ENCODE measurements at regions not wholly inside any gene's neighbourhood (a gene's known extent, or its start where the extent isn't known, plus 50 kb on each side); places are given as distances from the start of the nearest gene placed in this dataset.
"Not testable (repeated sequence)": the region's sequence is repeated elsewhere in the genome, so short reads cannot be mapped to it uniquely, and the experiment has no call there.

- Mint-ChIP-seq H3K4me1 (no peaks in the 10 kb centered on the region), H3K27ac (no peak overlapping the region), H3K27me3 (no peaks in the 10 kb centered on the region), H3K36me3 (ENCODE audit: low read depth) (no peaks in the 10 kb centered on the region), H3K9me3 (peaks cover 4% of the 10 kb centered on the region), H3K4me3 (no peak overlapping the region)
- ChIA-PET POLR2A (no interaction called here), CTCF (no interaction called here)
- no peak for DNase-seq
Measured at GRCh38 chr3:137583256-137583655, 180.9 kb upstream of the SOX14 start.

DNA sequence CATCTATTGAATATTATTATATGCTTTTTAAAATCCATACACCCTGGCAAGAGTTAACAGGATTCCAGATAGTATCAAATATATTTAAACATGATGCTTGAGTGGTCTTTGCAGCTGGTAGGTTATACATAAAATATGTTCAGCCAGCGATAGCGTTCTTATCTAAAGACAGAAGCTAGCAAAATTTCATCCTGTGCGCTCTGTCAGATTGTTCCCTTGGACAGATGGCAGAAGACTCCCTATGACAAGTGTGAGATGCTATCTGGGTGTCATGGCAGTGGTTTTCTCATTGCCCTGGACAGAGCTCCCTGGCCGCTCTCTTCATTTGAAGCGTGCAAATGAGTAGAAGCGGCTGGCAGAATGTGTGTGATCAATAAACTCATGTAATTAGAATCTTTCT lies 175.2 kb upstream of the SOX14 start:
- ChIA-PET POLR2A (no interaction called here), CTCF (no interaction called here)
- no peak overlapping the region for H3K4me3 Mint-ChIP-seq
- no peaks in the 10 kb centered on the region for H3K4me1 Mint-ChIP-seq
- DNase-seq = no peak
- H3K9me3 Mint-ChIP-seq = peaks cover 7% of the 10 kb centered on the region
- no peaks in the 10 kb centered on the region for H3K27me3 Mint-ChIP-seq
- H3K36me3 Mint-ChIP-seq (ENCODE audit: low read depth) = no peaks in the 10 kb centered on the region
- H3K27ac Mint-ChIP-seq = no peak overlapping the region

GRCh38 chr3:137595415-137595814 lies 168.7 kb upstream of the SOX14 start:
- H3K27ac Mint-ChIP-seq; H3K27me3 Mint-ChIP-seq; H3K36me3 Mint-ChIP-seq (ENCODE audit: low read depth); H3K4me3 Mint-ChIP-seq; CTCF ChIA-PET; DNase-seq; POLR2A ChIA-PET; H3K4me1 Mint-ChIP-seq: not testable (repeated sequence)
- H3K9me3 Mint-ChIP-seq = peaks cover 18% of the 10 kb centered on the region

DNA sequence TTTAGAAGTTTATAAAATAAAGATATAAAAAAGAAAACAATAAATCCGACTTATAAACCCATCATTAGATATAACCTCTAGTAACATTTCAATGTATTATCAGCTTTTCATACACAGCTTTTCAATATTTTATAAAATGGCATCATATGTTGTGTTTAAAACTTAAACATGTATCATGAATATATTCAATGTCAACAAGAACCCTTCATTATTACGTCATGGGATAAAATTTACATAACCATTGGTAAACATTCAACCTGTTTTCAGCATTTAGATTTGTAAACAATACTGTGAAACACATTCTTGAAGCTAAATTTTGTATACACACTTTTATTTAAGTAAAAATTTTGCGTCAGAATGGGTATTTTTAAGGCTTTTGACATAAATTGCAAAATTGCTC lies 153.4 kb upstream of the SOX14 start:
- no peaks in the 10 kb centered on the region for H3K9me3 Mint-ChIP-seq
- no peak overlapping the region for H3K4me3 Mint-ChIP-seq
- CTCF ChIA-PET = no interaction called here
- POLR2A ChIA-PET = no interaction called here
- H3K4me1 Mint-ChIP-seq = no peaks in the 10 kb centered on the region
- H3K27me3 Mint-ChIP-seq = no peaks in the 10 kb centered on the region
- DNase-seq = no peak
- no peak overlapping the region for H3K27ac Mint-ChIP-seq
- H3K36me3 Mint-ChIP-seq (ENCODE audit: low read depth) = no peaks in the 10 kb centered on the region

GRCh38 chr3:137612291-137612690 lies 151.8 kb upstream of the SOX14 start:
- ChIA-PET POLR2A (no interaction called here), CTCF (no interaction called here)
- H3K9me3 Mint-ChIP-seq = no peaks in the 10 kb centered on the region
- no peaks in the 10 kb centered on the region for H3K4me1 Mint-ChIP-seq
- no peak overlapping the region for H3K27ac Mint-ChIP-seq
- H3K27me3 Mint-ChIP-seq = no peaks in the 10 kb centered on the region
- H3K4me3 Mint-ChIP-seq = no peak overlapping the region
- no peak for DNase-seq
- no peaks in the 10 kb centered on the region for H3K36me3 Mint-ChIP-seq (ENCODE audit: low read depth)

- Mint-ChIP-seq H3K27ac (no peak overlapping the region), H3K9me3 (no peaks in the 10 kb centered on the region), H3K36me3 (ENCODE audit: low read depth) (no peaks in the 10 kb centered on the region), H3K4me3 (no peak overlapping the region), H3K4me1 (no peaks in the 10 kb centered on the region), H3K27me3 (no peaks in the 10 kb centered on the region)
- DNase-seq = no peak
- POLR2A ChIA-PET = no interaction called here
- CTCF ChIA-PET = no interaction called here
Measured at GRCh38 chr3:137615659-137616418, 148.3 kb upstream of the SOX14 start.

DNA sequence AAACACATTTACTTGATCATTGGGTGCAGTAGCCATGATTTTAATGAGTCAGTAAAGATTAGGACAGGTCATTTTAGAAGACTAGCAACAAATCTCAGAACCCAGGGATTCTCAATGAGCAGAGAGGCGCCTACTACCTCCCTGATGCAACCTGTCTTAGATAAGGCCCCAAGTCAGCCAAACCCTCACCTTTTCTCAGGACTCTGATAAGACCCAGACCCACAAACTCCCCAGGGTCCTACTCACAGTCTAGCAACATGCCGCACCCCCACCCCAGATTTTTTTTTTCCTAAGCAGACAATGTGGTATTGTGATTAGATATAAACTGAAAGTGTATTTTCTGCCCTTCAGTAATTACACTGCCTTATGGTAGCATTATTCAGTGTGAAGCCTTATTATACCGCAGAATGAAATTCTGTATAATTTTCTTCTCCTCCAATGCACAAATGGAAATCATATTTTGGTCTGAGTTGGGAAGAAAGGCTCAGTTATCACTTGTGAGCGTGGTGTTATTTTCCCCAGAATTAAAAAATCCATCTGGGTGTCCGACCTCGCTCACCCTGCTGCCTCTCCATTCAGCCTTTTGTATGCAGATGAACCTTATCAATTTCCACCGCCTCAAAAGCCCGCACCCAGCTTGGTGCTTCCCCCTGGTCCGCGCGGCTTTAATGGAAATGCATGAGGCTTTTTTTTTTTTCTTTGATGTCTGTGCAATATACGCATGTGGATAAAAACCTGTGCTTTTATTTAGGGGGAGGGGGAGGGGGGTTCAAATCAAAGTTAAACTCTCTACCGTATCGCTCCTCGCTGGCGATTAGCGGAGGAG lies 122.0 kb upstream of the SOX14 start:
- DNase-seq = no peak
- ChIA-PET CTCF (no interaction called here), POLR2A (no interaction called here)
- Mint-ChIP-seq H3K27ac (no peak overlapping the region), H3K36me3 (ENCODE audit: low read depth) (no peaks in the 10 kb centered on the region), H3K4me3 (no peak overlapping the region), H3K4me1 (no peaks in the 10 kb centered on the region), H3K9me3 (no peaks in the 10 kb centered on the region), H3K27me3 (no peaks in the 10 kb centered on the region)

DNA sequence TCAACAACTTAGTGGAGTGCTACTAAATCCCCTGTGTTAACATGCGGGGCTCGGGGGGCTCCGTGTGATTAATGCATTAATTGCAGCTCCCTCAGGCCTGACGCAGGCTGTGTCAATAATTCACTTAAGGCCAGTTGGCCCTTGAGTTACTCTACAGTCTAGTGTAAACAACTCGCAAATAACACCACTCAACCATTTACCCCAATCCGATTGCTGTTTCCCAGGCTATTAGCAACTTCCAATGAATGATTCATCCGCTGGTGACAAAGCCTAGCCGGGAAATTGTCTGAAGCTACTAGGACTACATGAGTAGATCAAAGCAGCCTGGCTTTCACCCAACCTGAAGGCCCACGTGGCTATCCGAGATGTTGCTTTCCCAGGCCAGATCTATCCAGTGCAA lies 121.3 kb upstream of the SOX14 start:
- Mint-ChIP-seq H3K9me3 (no peaks in the 10 kb centered on the region), H3K27ac (no peak overlapping the region), H3K4me1 (no peaks in the 10 kb centered on the region), H3K4me3 (no peak overlapping the region), H3K36me3 (ENCODE audit: low read depth) (no peaks in the 10 kb centered on the region), H3K27me3 (no peaks in the 10 kb centered on the region)
- ChIA-PET CTCF (no interaction called here), POLR2A (no interaction called here)
- DNase-seq = no peak

DNA sequence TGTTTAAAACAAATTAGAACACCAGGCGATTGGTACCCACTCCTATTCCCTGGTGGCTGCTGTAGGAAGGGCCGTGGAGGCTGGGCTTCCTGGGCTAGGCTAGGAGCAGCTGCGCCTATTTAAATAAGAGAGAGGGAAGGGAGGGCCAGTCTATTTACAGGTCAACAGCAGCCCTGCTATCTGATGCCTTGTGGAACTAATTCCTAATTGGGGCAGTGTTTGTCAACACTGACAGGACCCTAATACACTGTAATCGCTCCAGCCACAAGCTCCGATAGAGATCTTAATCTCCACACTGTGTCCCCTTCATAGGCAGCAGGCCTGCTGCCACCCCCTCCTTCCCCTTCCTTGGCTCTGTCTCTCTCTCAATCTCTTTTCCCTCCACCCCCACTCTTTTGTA lies 116.9 kb upstream of the SOX14 start:
- no peak overlapping the region for H3K4me3 Mint-ChIP-seq
- ChIA-PET CTCF (no interaction called here), POLR2A (no interaction called here)
- DNase-seq = no peak
- no peaks in the 10 kb centered on the region for H3K36me3 Mint-ChIP-seq (ENCODE audit: low read depth)
- no peaks in the 10 kb centered on the region for H3K4me1 Mint-ChIP-seq
- no peak overlapping the region for H3K27ac Mint-ChIP-seq
- H3K9me3 Mint-ChIP-seq = no peaks in the 10 kb centered on the region
- H3K27me3 Mint-ChIP-seq = no peaks in the 10 kb centered on the region

DNA sequence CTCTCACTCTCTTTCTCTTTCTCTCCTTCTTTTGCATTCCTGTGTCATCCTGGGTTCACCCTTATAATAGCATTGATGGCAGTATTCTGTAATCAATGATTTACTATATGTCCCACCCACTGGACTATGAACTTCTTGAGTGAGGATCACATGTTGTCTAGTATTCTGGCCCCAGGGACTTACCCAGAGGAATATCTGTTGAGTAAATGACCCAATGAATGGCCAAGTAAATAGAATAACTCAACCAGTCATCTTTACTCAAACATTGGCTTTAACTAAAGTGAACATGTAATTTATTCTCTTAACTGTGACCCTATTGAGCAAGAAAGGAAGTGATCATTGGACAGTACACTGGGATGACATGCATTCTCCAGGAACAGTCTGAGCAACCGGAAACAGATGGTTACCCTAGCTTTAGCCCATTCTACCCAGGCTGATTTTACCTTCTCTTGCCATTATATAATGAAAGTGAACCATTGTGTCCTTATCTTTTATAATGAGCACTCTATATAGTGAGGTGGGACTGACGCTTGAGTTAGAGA lies 94.5 kb upstream of the SOX14 start:
- Mint-ChIP-seq H3K27ac (no peak overlapping the region), H3K27me3 (no peaks in the 10 kb centered on the region), H3K4me1 (no peaks in the 10 kb centered on the region), H3K4me3 (no peak overlapping the region), H3K9me3 (peaks cover 3% of the 10 kb centered on the region), H3K36me3 (ENCODE audit: low read depth) (no peaks in the 10 kb centered on the region)
- ChIA-PET CTCF (no interaction called here), POLR2A (no interaction called here)
- no peak for DNase-seq

DNA sequence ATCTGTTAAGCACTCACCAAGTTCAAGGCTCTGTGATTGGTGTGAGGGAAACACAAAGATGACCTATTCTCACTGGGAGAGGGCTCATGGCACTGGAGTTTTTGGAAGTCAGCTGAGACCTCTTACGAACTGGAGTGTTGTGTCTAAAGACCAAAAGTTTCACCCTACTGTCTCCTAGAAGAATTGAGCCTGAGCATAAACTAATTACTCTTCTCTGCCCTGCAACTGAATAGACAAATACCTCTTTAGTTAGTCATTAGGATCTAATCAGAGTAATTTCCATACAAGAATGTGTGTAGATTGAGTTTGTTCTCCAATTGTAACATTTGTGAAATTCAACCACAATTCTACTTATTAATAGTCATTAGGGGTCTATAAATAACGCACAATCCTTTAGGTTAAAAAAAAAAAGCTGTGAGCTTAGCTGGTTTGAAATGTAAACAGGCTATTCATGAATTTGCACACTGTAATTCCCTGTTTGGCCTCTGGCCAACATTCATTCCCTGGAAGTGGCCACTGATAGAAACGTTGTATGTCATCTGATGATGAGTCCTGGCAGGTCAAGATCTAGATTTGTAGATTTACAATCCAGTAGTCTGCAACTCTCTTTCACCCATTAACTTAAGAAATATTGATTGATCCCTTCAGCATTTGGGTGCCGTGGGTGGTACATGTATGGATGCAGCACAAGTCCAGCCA lies 76.8 kb upstream of the SOX14 start:
- Mint-ChIP-seq H3K9me3 (no peaks in the 10 kb centered on the region), H3K27ac (no peak overlapping the region), H3K36me3 (ENCODE audit: low read depth) (no peaks in the 10 kb centered on the region), H3K4me3 (no peak overlapping the region), H3K4me1 (no peaks in the 10 kb centered on the region), H3K27me3 (no peaks in the 10 kb centered on the region)
- ChIA-PET POLR2A (no interaction called here), CTCF (no interaction called here)
- no peak for DNase-seq

- Mint-ChIP-seq H3K4me1 (no peaks in the 10 kb centered on the region), H3K36me3 (ENCODE audit: low read depth) (no peaks in the 10 kb centered on the region), H3K4me3 (no peak overlapping the region), H3K9me3 (peaks cover 2% of the 10 kb centered on the region), H3K27ac (no peak overlapping the region), H3K27me3 (no peaks in the 10 kb centered on the region)
- DNase-seq = no peak
- CTCF ChIA-PET = interaction anchor here (1.5 kb wide), 1 partner anchor 12 kb away, joined by 3 read pairs; no protein-coding TSS in a partner anchor
- POLR2A ChIA-PET = no interaction called here
Measured at GRCh38 chr3:137692803-137693431, 71.2 kb upstream of the SOX14 start.

DNA sequence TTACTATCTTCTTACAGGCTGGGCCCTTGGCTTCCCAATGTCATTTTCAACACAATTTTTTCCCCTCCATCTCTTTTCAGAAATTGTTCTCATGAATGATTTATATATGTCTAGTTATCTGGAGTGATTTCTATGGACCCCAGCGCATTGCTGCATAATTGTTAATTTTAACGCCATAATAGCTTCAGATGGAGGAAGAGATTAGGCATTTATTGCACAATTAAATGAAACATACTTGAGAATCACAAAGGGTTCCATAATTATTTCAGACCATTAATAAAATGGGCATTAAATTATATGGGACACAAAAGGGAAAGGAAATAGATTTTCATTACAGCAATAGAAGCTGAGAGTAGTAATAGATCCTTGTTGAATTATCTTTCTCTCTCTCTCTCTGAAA lies 70.3 kb upstream of the SOX14 start:
- DNase-seq = no peak
- no peaks in the 10 kb centered on the region for H3K27me3 Mint-ChIP-seq
- CTCF ChIA-PET = no interaction called here
- no peak overlapping the region for H3K4me3 Mint-ChIP-seq
- H3K27ac Mint-ChIP-seq = no peak overlapping the region
- H3K9me3 Mint-ChIP-seq = peaks cover 2% of the 10 kb centered on the region
- POLR2A ChIA-PET = no interaction called here
- H3K36me3 Mint-ChIP-seq (ENCODE audit: low read depth) = no peaks in the 10 kb centered on the region
- H3K4me1 Mint-ChIP-seq = no peaks in the 10 kb centered on the region

Measured in activated CD4-positive, alpha-beta memory T cell treated with anti-CD3 and anti-CD28 coated beads, Interleukin-2, amount 10 ng/mL, durations not matched to agents 7 days and 5 days (primary cell).